Panc1 (cell line): ENCODE measurements at regions not wholly inside any gene's neighbourhood (a gene's known extent, or its start where the extent isn't known, plus 50 kb on each side); places are given as distances from the start of the nearest gene placed in this dataset.

Source experiments
- ATAC-seq: fragments of 200-7000 bp; cut with Tn5 transposase; 2 replicates; pipeline ENCODE4 v1.9.1; 2020; ENCODE audit warnings: mild to moderate bottlenecking, moderate library complexity
- BruUV-seq: library from RNA; stranded (reverse); fragments of 400-500 nt; replicated peaks from 2 replicates; lab custom pipeline; 2021; lab: Mats Ljungman, UMichigan
- CTCF ChIA-PET: fragments of 300-600 bp; sonication (Branson Sonifier 250); formaldehyde crosslinking; loops from one replicate; lab custom pipeline; 2022; ENCODE audit warnings: antibody characterized with exemption; lab: Charles Lee
- POLR2A ChIA-PET: fragments of 300-600 bp; sonication (Branson Sonifier 250); formaldehyde crosslinking; loops from one replicate; lab custom pipeline; 2022; ENCODE audit warnings: antibody characterized with exemption; lab: Charles Lee
- DNase-seq: peaks from one replicate; pipeline ENCODE4 v3.0.0-alpha.2; 2010; ENCODE audit warnings: low read depth, low spot score
- H3K27ac ChIP-seq: 2 replicates; pipeline ENCODE4 v1.5.1; 2011; ENCODE audit warnings: mild to moderate bottlenecking, low read length, inconsistent platforms
- H3K27me3 ChIP-seq: fragments of 200-500 bp; sonication (Bioruptor generic); 2 replicates; pipeline ENCODE4 v1.6.0; 2014; ENCODE audit warnings: low read length, inconsistent platforms; ENCODE audit not compliant: control insufficient read depth, insufficient read depth
- H3K36me3 ChIP-seq: fragments of 200-500 bp; sonication (Bioruptor generic); 2 replicates; pipeline ENCODE4 v1.5.1; 2014; ENCODE audit warnings: inconsistent platforms, mild to moderate bottlenecking, low read length, moderate library complexity; ENCODE audit not compliant: control insufficient read depth, insufficient read depth
- H3K4me1 ChIP-seq: 2 replicates; pipeline ENCODE4 v1.5.1; 2011; ENCODE audit warnings: inconsistent platforms, mild to moderate bottlenecking, low read length, moderate library complexity; ENCODE audit not compliant: control insufficient read depth, insufficient read depth
- H3K4me3 ChIP-seq, 2 experiments: 2 replicates each; pipeline ENCODE4 v1.5.1; 2011 to 2012; ENCODE audit warnings: low read depth in 2 of 2, low read length in 2 of 2, mild to moderate bottlenecking in 2 of 2, inconsistent platforms in 1 of 2, moderate library complexity in 1 of 2
- H3K9me3 ChIP-seq: fragments of 200-500 bp; sonication (Bioruptor generic); 2 replicates; pipeline ENCODE4 v1.5.1; 2014; ENCODE audit warnings: low read depth, mild to moderate bottlenecking, inconsistent platforms, low read length, moderate library complexity; ENCODE audit not compliant: control insufficient read depth, insufficient read depth
- CTCF ChIP-seq: fragments of 450-650 bp; IDR thresholded peaks from 2 replicates; pipeline ENCODE4 v1.5.1; 2017; ENCODE audit warnings: mild to moderate bottlenecking
- POLR2AphosphoS5 ChIP-seq: IDR thresholded peaks from 2 replicates; pipeline ENCODE4 v1.6.1; 2012; ENCODE audit warnings: mild to moderate bottlenecking, low read depth, low read length, moderate library complexity
- REST ChIP-seq, 2 experiments: IDR thresholded peaks; 2 replicates each; pipeline ENCODE4 v1.6.1; 2011 to 2012; ENCODE audit warnings: low read depth in 2 of 2, control low read depth in 1 of 2, low read length in 1 of 2, mild to moderate bottlenecking in 1 of 2, moderate library complexity in 1 of 2; ENCODE audit not compliant: insufficient read depth in 1 of 2
- SIN3A ChIP-seq: IDR thresholded peaks from 2 replicates; pipeline ENCODE4 v1.6.1; 2012; ENCODE audit warnings: low read depth, mild to moderate bottlenecking, low read length, moderate library complexity, borderline replicate concordance; ENCODE audit not compliant: insufficient read depth
- TCF7L2 ChIP-seq: IDR thresholded peaks from 2 replicates; pipeline ENCODE4 v1.6.1; 2011; ENCODE audit warnings: mild to moderate bottlenecking, low read depth, low read length, inconsistent platforms
- in situ Hi-C: cut with HindIII; loops from 2 replicates; pipeline ENCODE4 v1.10.0; 2016; ENCODE audit warnings: low sequenced_read_pairs, low pct_unique_long_range_greater_than_20kb
- intact Hi-C: fragments of 100-400 bp; cut with micrococcal nuclease; formaldehyde crosslinking; loops from one replicate; pipeline ENCODE4 v1.10.0; 2022; ENCODE audit not compliant: unreplicated experiment

DNA sequence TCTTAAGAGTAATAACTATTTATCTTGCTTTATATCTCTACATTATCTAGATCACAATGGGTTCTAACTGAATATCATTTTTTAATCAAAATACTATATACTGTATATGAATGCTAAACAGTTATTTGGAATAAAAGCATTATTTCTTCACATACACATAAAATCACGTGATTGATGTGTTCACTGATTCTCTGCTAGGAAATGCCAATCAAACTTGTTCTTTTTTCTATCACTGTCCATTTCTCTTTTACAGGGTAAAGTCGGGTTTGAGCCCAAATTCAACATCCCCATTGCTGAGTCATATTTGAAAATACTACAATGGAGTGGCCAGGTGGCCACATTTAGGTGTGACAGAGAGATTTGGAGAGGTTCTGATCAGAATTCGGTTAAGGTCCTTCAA lies 1114.0 kb upstream of the PIK3C3 start:
- no TSS peak for BruUV-seq
- in situ Hi-C loops, result no loop called here
- TF ChIP-seq CTCF (no peak), SIN3A (no peak), REST (IDR thresholded peaks at IDR 0.05; ENCODE audit: insufficient read depth in 1 of 2, low read depth in 2 of 2, low read length in 1 of 2) (no peak), TCF7L2 (no peak), POLR2AphosphoS5 (no peak)
- no peak overlapping the region for H3K4me3 ChIP-seq
- H3K9me3 ChIP-seq, result no peaks in the 10 kb centered on the region
- H3K27ac ChIP-seq, result no peak overlapping the region
- ChIA-PET POLR2A (no interaction called here), CTCF (no interaction called here)
- H3K36me3 ChIP-seq, result no peaks in the 10 kb centered on the region
- ATAC-seq (no peak), DNase-seq (no peak)
- H3K27me3 ChIP-seq, result no peaks in the 10 kb centered on the region
- H3K4me1 ChIP-seq, result no peaks in the 10 kb centered on the region
- intact Hi-C loops, result no loop called here

DNA sequence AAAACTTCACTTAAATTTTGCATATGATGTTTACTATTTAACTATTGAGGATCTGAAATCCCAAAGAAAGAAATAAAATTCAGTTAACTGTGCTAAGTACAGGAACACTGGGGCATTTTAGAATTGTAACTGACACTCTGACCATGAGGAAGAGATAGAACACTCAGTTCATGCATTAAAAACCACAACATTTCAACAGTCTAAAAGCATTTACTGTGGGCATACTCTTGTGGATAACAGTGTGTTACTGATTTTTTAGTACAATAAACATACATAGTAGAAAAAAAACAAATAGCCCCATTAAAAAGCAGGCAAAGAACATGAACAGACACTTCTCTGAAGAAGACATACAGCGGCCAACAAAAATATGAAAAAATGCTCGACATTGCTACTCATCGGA lies 1122.7 kb upstream of the PIK3C3 start:
- Histone ChIP-seq H3K27ac (no peak overlapping the region), H3K4me1 (no peaks in the 10 kb centered on the region), H3K36me3 (no peaks in the 10 kb centered on the region), H3K9me3 (no peaks in the 10 kb centered on the region), H3K27me3 (no peaks in the 10 kb centered on the region), H3K4me3 (no peak overlapping the region)
- BruUV-seq, result no TSS peak
- intact Hi-C loops (no loop called here), in situ Hi-C loops (no loop called here)
- ChIA-PET POLR2A (no interaction called here), CTCF (no interaction called here)
- DNase-seq (no peak), ATAC-seq (no peak)
- TF ChIP-seq TCF7L2 (no peak), POLR2AphosphoS5 (no peak), REST (IDR thresholded peaks at IDR 0.05; ENCODE audit: insufficient read depth in 1 of 2, low read depth in 2 of 2, low read length in 1 of 2) (no peak), SIN3A (no peak), CTCF (no peak)
